HG02759 (cell line): ENCODE measurements at regions not wholly inside any gene's neighbourhood (a gene's known extent, or its start where the extent isn't known, plus 50 kb on each side); places are given as distances from the start of the nearest gene placed in this dataset.
"Not testable (repeated sequence)": the region's sequence is repeated elsewhere in the genome, so short reads cannot be mapped to it uniquely, and the experiment has no call there.

Source experiments
- ATAC-seq: cut with Tn5 transposase; IDR thresholded peaks from one replicate; pipeline ENCODE4 v1.9.1; 2021; ENCODE audit warnings: mild to moderate bottlenecking, moderate library complexity; ENCODE audit not compliant: unreplicated experiment

DNA sequence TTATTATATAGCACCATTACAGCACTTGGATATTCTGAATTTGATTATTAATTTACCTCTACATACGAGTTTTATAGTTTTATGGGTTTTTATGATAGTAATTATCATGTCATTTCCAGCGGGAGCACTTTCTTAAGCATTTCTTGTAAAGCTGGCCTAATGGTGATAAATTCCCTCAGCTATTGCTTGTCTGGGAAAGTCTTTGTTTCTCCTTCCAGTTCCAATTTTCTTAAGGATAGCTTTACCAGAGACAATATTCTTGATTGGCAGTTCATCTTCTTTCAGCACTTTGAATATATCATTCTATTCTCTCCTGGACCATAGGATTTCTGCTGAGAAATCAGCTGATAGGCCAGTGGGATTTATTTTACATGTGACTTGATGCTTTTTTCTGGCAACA, 505.4 kb downstream of the TMEM232 start:
- ATAC-seq = no peak

DNA sequence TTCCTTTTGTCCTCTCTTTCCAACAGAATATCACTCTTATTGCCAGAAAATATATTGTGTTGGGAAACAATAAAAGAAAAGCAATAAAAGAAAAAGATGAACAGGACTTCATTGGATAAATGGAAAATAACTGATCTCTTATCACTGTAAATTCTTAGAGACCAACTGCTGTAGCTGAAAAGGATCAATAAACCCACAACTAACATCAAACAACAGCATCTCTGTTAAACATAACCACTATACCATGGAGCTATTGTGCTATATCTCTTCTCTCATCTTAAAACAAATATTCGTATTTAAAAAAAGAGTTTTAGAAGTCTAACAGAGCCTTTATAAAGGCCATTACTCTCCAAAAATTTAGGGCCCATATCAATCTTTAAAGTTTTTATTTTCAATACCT, 502.4 kb downstream of the TMEM232 start:
- ATAC-seq = no peak

DNA sequence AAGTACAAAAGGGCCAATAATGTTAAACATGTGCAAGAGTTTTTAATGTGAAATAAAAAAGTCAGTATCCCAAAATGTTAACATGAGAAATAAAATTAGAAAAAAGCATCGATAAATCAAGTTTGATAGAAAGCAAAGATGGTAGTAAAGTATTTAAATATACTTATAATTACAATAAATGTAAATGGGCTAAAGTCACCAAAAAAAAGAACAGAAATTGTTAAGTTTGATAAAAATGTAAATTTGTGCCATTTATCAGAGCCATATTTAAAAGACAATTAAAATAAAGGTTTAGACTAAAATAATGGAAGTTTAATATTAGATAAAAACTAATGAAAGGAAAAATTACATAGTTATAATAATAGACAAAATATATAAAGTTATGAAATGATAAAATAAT, 500.5 kb downstream of the TMEM232 start:
- ATAC-seq = no peak

DNA sequence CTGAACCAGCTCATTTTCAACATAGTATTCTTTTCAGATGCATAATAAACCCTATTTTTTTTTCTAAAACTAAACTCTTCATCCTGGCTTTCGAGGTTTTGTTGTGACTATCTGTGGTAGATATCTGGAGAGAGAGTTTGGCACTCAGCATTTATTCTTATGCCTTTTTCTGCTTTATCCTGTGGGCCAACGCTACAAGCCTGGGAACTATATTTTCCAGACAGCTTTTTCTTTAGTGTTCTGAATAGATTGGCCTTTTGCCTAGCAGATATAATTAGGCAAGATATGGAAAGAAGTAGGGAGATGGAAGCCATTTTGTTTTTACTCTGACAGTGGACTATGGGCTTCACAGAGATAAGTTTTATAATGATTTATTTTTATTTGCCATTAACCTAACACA, 486.7 kb downstream of the TMEM232 start:
- ATAC-seq = no peak

DNA sequence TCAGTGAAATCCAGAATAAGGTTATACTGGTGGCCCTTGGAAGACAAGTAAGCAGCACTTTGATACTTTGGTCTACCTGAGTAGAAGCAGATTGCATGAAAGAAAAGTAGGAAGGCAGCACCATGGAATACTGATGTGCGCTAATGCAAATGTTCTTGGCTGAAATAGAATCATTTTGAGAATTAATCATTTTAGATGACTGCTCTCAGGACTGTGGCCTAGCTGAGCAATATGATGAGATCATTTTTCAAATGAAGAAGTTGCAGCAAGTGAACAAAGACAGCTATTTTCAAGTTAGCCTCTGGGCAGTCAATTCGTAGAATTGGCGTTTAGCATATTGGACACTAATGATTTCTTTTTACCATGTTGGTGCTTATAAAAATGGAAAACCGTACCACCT, 483.5 kb downstream of the TMEM232 start:
- ATAC-seq = no peak

DNA sequence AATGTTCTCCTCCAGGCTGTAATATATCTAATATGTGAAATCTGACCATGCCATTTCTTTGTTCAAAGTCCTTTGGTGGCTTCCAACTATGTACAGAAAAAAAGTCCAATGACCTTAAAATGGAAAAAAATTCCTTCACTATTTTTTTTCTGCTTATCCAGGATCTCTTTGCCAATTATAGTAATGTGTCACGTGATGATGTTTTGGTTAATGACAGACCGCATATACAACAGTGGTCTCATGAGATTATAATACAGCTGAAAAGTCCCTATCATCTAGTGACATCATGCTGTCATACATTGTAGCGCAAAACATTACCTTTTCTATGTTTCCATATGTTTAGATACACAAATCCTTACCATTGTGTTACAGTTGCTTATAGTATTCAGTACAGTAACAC, 477.6 kb downstream of the TMEM232 start:
- no peak for ATAC-seq

DNA sequence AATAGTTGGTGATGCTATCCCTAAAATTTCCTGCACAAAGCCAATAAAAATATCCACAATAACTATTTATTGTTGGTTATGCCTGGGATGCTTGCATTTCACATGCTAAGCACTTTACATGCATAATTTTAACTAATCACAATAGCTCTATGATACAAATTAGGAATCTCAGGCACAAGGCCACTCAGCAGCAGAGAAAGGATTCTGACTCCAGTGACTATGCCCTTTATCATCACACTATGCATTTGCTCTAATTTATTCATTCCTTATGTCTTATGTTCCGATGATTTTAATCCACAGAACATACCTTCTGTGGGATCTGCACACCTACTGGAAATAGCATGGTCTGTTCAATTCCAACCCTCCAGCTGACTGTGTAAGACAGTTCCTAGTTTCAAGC, 476.1 kb downstream of the TMEM232 start:
- ATAC-seq = no peak

DNA sequence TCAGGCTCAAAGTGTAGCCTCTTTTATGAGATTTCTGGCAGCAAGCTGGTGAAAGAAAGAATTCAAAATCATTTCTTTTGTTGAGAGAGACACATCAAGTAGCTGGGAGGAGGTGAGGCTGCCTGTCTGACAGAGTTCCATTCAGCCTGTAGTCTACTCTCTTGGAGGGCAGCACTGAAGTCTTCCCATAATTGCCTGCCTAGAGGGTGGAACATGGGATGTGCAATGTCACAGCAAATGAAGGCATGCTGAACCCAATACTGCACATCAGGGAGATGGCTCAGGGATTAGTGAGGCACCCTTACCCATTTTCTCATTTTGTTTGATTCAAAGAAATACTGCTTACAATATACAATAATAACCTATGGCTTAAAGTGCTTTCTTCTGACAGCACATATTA, 475.7 kb downstream of the TMEM232 start:
- no peak for ATAC-seq

DNA sequence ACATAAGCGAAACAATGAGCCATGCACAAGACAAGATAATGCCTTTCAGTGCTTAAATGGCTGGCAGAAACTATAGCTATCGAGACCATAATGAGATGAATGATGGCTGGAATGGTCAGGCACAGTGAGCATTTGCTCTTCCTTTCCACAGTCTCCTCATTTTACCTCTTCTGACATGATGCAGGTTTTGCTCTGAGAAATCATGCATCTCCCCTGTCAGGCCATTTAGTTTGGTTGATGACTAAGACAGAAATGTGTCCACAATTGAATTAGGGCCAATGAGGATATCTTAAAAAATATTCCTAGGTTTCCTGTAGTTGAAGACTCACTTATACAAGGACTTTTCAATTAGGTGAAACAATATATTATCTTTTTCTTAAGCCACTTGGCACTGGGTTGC, 475.1 kb downstream of the TMEM232 start:
- no peak for ATAC-seq

DNA sequence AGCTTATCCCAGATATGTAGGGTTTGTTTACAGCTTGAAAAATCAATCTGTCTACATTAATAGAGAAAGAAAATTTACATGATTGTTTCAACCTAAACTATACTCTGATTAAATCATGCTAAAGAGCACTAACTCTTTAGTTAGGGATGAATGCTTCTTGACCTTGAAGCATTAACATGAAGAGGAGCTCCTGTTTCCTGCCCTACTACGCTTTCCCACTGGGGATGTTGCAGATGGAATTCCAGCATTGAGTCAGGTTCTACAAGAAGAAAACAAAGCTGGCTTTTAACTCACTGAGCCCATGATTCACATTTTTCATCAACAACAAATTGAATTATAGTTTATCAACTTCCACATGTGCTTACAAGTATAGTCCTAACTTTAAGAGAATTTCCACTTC, 471.3 kb downstream of the TMEM232 start:
- no peak for ATAC-seq

DNA sequence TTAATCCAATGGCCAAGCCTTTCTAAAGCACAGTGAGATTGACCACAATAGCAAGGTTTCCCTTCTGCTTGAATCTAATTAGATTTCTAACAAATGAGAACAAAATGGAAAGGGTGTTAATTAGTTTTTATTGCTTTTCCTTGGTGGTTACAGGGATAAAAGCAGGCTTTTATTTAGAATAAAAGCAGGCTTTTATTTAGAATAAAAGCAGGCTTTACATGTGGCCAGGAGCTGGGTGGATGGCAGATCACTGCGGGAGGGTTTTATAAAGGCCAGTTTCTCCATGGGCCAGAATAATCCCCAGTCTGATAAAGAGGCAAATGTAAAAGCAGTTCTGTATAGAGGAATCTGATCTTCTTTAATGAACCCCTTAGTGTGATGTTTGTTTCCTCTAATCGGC, 470.2 kb downstream of the TMEM232 start:
- no peak for ATAC-seq

DNA sequence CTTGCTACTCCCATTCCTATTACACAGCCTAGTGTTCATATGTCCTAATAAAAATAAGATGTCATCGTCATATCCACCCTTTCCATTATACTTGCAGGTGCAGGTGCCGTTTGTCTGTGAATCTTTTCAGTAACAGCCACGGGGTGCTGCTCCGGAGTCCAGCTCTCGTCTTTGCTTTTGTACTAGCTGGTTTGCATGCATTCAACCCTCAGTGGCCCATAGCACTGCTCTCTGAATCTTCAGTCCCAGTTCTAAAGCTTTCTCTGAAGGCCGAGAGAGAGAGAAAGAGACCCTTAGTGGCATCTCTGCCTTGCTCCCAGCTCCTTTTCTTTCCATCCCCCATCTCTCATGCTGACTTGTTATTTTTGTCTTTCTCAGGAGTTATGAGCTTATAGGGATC, 468.5 kb downstream of the TMEM232 start:
- ATAC-seq = no peak

DNA sequence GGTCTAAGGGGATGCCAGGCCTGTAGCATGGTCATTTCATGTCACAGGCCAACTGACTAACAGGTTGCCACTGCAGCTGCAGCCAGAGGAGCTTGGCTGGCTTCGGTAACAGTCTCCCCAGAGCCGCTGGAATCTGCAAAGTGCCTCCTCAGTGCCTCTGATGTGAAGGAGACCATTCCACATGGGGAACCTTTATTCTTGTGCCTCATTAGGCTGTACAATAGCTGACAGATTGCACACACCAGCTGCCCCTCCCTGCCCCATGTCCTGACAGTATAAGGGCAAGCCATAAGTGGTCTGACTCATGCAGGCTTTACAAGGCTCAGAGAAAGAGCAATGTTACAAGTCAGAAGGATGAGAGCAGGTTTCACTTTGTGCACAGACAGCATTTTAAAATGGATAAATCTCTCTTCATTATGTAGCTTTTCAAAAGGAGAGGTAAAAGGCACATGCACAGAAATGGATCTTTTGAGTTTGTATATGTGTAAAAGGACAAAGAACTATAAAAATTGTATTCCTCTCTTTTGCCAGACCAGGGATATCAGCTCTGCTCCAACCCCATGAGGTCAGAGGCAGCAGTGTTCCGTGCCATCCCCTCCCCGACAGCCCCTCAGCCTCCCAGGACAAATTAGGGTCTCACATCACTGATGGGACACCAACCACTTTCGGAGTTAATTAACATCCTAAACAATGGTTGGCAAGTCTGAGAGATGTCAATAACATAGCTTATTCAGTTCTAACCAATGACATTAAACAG, 467.8 kb downstream of the TMEM232 start:
- ATAC-seq = no peak

DNA sequence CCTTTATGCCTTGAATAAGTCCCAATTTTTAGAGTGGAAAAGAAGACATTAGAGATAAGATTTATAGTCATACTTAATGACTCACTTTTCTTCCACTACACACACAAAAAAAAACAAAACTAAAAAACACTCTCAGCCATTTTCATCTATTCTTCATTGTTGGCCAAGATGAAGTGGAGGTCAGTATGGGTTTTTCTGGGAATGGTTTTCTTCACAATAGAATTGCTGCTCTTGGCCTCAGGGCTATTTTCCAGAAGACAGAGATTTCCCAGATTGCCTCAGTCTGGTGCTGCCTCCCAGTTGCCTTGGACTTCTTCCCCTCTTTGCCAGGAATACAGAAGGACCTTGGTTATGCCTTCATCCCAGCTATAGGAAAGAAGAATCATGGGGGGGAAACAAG, 463.7 kb downstream of the TMEM232 start:
- ATAC-seq = no peak

DNA sequence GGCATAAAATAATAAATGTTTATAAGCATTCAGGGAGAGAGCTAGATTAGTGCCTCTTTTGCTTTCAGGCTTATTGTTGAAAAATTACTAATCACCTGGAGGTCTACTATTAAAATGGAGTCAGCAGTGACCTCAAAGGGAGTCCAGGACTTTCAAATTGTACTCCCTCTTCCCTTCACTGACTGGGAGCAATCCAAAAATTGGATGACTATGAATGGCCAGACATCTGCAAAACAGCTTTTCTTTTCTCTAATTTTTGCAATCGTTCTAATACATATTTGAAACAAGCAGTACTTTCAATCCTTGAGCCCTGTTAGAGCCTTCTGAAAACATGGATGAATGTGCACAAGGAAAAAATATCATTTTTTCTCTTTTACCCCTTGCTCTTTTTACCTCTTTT, 461.8 kb downstream of the TMEM232 start:
- ATAC-seq = no peak

DNA sequence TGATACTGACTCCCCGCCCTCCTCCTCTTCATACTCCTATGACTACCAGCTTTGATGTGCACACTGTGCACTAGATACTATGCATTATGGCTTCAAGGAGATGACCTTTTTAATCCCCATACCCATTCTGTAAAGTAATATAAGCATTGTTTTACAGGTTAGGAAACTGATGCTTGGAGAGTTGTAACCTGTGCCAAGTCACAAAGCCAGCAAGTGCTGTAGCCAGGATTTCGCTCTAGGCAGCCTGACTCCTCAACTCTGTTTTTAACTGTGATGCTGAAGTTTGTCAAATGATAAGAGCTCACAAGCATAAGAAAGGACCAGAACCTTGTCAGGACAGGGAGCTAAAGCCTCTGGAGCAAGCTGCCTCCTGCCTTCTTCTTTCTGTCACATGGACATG, 461.3 kb downstream of the TMEM232 start:
- ATAC-seq = no peak

DNA sequence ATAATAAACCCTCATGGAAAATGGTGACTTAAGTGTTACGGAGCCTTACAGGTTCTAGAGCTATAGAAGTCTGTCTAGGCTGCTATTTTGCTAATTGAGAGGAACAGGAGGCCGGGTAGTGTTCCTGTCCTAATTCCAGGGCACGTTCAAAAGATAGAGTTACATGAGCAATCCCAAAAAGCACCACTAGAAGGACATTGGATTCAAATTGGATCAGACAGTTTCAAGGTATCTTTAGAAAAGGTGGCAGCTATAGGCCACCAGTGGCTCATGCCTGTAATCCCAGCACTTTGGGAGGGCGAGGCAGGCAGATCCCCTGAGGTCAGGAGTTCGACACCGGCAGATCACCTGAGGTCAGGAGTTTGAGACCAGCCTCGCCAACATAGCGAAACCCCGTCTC, 458.8 kb downstream of the TMEM232 start:
- ATAC-seq = no peak

DNA sequence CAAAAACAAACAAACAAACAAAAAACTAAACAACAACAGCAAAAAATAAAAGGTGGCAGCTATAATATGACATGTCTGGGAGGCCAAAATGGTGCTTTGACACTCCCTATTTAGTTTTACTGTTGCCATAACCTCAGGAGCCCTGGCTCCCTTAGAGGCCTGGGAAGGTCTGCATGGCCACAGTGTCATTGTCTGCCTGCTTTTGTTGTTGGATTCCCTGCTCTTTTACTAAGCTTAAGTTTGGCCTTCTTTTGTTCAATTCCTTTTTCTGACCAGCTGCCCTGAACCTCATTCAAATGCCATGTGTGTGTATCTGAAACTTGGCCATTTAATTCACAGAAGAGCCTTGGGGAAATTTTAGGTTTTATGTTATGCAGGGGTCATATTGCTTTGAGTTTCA, 458.2 kb downstream of the TMEM232 start:
- ATAC-seq = no peak

DNA sequence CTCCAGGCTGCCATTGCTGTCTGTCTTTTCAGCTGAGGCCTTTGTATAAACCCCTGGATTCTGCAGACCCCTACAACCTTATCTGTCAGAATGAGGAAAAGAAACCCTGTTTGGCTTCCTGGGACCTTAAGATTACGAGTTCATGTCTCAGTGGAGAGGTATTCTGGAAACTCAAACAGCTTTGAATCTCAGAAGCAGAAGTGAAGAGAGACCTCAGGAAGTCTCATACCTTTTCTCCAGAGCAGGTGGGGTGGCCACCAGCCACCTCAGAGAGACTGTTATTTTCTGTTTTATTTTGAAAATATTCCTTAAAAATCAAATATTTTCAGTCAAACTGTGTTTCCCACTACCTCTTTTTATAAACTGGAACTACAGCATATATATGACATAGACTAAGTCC, 457.5 kb downstream of the TMEM232 start:
- no peak for ATAC-seq

DNA sequence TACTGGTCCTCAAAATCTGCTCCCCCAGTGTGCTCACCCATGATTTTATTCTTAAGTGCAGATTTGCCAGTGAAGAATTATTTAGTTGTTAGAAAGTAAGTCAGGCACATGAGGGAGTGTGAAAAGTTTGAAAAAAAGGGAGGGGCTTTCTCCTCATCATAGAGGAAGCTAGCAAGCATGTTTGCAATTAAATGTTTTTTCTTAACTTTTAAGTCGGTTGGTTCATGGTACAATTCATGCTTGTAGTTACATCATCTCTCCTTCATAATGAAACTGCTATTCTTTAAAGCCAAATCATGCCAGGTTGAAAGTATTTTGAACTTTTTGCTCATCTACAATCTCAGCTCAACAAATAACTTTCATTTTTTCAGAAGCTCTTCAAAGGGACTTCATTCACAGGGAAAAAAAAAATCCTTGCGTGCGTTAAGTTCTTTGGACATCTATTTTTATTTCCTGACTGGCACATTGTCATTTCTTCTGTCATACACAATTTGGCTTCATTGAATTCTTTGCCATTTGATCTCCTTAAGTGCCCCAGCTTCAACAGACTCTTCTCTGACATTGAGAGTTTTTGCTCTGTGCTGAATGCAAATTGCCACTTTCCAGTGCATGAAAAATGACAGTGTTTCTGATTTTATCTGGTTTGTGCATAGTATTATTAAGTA, 456.9 kb downstream of the TMEM232 start:
- no peak for ATAC-seq

DNA sequence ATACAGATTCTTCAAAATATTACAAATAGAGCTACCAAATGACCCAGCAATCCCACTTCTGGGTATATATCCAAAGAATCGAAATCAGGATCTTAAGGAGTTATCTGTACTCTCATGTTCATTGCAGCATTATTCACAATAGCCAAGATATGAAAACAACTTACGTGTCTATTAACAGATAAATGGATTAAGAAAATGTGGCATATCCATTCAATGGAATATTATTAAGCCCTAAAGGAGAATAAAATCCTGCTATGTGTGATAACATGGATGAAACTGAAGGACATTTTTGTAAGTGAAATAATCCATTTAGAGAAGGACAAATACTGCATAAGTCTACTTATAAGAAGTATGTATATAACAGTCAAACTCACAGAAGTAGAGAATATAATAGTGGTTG, 450.6 kb downstream of the TMEM232 start:
- no peak for ATAC-seq

DNA sequence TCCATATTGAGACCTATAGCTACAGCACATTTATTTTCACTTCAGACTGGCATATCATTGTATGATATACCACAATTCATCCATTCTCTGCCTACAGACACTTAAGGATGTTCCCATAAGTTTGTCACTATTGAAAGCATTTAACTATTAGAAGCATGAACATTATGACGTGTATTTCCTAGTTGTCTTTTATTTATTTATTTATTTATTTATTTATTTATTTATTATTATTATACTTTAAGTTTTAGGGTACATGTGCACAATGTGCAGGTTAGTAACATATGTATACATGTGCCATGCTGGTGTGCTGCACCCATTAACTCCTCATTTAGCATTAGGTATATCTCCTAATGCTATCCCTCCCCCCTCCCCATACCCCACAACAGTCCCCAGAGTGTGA, 448.0 kb downstream of the TMEM232 start:
- ATAC-seq = not testable (repeated sequence)

DNA sequence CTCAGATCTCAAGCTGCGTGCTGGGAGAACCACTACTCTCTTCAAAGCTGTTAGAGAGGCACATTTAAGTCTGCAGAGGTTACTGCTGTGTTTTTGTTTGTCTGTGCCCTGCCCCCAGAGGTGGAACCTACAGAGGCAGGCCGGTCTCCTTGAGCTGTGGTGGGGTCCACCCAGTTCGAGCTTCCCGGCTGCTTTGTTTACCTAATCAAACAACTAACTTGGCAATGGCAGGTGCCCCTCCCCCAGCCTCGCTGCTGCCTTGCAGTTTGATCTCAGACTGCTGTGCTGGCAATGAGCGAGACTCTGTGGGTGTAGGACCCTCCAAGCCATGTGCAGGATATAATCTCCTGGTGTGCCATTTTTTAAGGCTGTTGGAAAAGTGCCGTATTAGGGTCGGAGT, 442.4 kb downstream of the TMEM232 start:
- ATAC-seq = not testable (repeated sequence)
